Endothelial cell of umbilical vein (primary cell): ENCODE measurements at regions not wholly inside any gene's neighbourhood (a gene's known extent, or its start where the extent isn't known, plus 50 kb on each side); places are given as distances from the start of the nearest gene placed in this dataset.

Source experiments
- BruUV-seq: library from RNA; stranded (reverse); fragments of 400-500 nt; replicated peaks from 2 replicates; lab custom pipeline; 2021; lab: Mats Ljungman, UMichigan
- CTCF ChIA-PET: fragments of 300-600, 350-600 bp; sonication (Branson Sonifier 250); formaldehyde crosslinking; loops from one replicate; lab custom pipeline; 2021; ENCODE audit warnings: antibody characterized with exemption, inconsistent platforms; lab: Charles Lee
- POLR2A ChIA-PET: fragments of 300-600, 350-600 bp; sonication (Branson Sonifier 250); formaldehyde crosslinking; loops from one replicate; lab custom pipeline; 2021; ENCODE audit warnings: antibody characterized with exemption, inconsistent platforms; lab: Charles Lee
- DNase-seq: peaks from one replicate; pipeline ENCODE4 v3.0.0-alpha.2; 2011; ENCODE audit warnings: low read depth, low spot score
- FAIRE-seq: peaks from 2 replicates; lab custom pipeline; 2011; peaks lifted over from hg19 to GRCh38; lab: Jason Lieb, UNC
- H2AFZ ChIP-seq: 2 replicates; pipeline ENCODE4 v1.6.0; 2012; ENCODE audit warnings: low read depth, low read length, control low read depth, inconsistent platforms
- H3K27ac ChIP-seq: 2 replicates; pipeline ENCODE4 v1.5.1; 2011; ENCODE audit warnings: low read depth, mild to moderate bottlenecking, control low read depth, low read length, moderate library complexity; ENCODE audit not compliant: insufficient read depth
- H3K27me3 ChIP-seq, 2 experiments: 2 replicates each; pipeline versions ENCODE4 v1.6.0 to v1.6.1; 2011; ENCODE audit warnings: low read length in 2 of 2, mixed read lengths in 1 of 2; ENCODE audit not compliant: control insufficient read depth in 2 of 2, insufficient read depth in 2 of 2
- H3K36me3 ChIP-seq, 2 experiments: 2 replicates in 1 of 2; 3 replicates in 1 of 2; pipeline ENCODE4 v1.5.1; 2011; ENCODE audit warnings: low read length in 2 of 2, mild to moderate bottlenecking in 1 of 2, moderate library complexity in 1 of 2; ENCODE audit not compliant: control insufficient read depth in 2 of 2, insufficient read depth in 2 of 2; ENCODE audit errors: extremely low read depth in 1 of 2
- H3K4me1 ChIP-seq: 3 replicates; pipeline ENCODE4 v1.5.1; 2011; ENCODE audit warnings: mild to moderate bottlenecking, low read length; ENCODE audit not compliant: control insufficient read depth, insufficient read depth; ENCODE audit errors: extremely low read depth
- H3K4me2 ChIP-seq: 2 replicates; pipeline ENCODE4 v1.6.1; 2011; ENCODE audit warnings: low read length, control low read depth, mixed read lengths; ENCODE audit not compliant: insufficient read depth
- H3K4me3 ChIP-seq, 3 experiments: fragments of 200-600 bp in 1 of 3; sonication (generic), shearing (Covaris generic) in 1 of 3; replicated peaks in 1 of 3; 2 replicates each; pipeline ENCODE4 v1.5.1; 2011 to 2016; ENCODE audit warnings: control low read depth in 3 of 3, low read length in 3 of 3, mild to moderate bottlenecking in 2 of 3, inconsistent platforms in 1 of 3, low read depth in 1 of 3, moderate library complexity in 1 of 3; ENCODE audit not compliant: insufficient read depth in 1 of 3
- H3K79me2 ChIP-seq: 2 replicates; pipeline ENCODE4 v1.6.0; 2012; ENCODE audit warnings: low read length, inconsistent platforms; ENCODE audit not compliant: control insufficient read depth, insufficient read depth
- H3K9ac ChIP-seq: replicated peaks from 2 replicates; pipeline ENCODE3; 2011; ENCODE audit warnings: low read length, control low read depth; ENCODE audit not compliant: insufficient read depth; ENCODE audit errors: extremely low read depth
- H3K9me1 ChIP-seq: replicated peaks from 3 replicates; pipeline ENCODE4 v1.6.0; 2011; ENCODE audit warnings: mild to moderate bottlenecking, low read length; ENCODE audit not compliant: control insufficient read depth, insufficient read depth; ENCODE audit errors: extremely low read depth
- H3K9me3 ChIP-seq: replicated peaks from 2 replicates; pipeline ENCODE4 v1.5.1; 2012; ENCODE audit warnings: low read length, inconsistent platforms; ENCODE audit not compliant: control insufficient read depth, insufficient read depth
- H4K20me1 ChIP-seq: replicated peaks from 2 replicates; pipeline ENCODE3; 2011; ENCODE audit warnings: mild to moderate bottlenecking, low read length; ENCODE audit not compliant: control insufficient read depth, insufficient read depth; ENCODE audit errors: extremely low read depth
- CTCF ChIP-seq, 2 donors: IDR thresholded peaks; 1 replicate in 1 of 2; 2 replicates in 1 of 2; pipeline ENCODE4 v1.5.1; 2011; ENCODE audit warnings: low read length in 2 of 2, mild to moderate bottlenecking in 2 of 2, moderate library complexity in 2 of 2, control low read depth in 1 of 2, inconsistent platforms in 1 of 2, low read depth in 1 of 2; ENCODE audit not compliant: insufficient read depth in 1 of 2; ENCODE audit errors: extremely low read depth in 1 of 2
- EZH2 ChIP-seq: IDR thresholded peaks from 2 replicates; pipeline ENCODE4 v1.6.1; 2012; ENCODE audit warnings: borderline replicate concordance, low read depth, mild to moderate bottlenecking, moderate library complexity, low read length, inconsistent platforms; ENCODE audit not compliant: severe bottlenecking
- FOS ChIP-seq: IDR thresholded peaks from 2 replicates; pipeline ENCODE4 v1.6.1; 2011; ENCODE audit warnings: mild to moderate bottlenecking, low read length, moderate library complexity, borderline replicate concordance; ENCODE audit not compliant: insufficient read depth
- GATA2 ChIP-seq: IDR thresholded peaks from 2 replicates; pipeline ENCODE4 v1.7.0; 2011; ENCODE audit warnings: low read depth, mild to moderate bottlenecking, moderate library complexity, mixed read lengths, low read length; ENCODE audit not compliant: insufficient read length, insufficient read depth
- JUN ChIP-seq: IDR thresholded peaks from 2 replicates; pipeline ENCODE4 v1.6.1; 2011; ENCODE audit warnings: borderline replicate concordance, low read depth; ENCODE audit not compliant: insufficient read length, insufficient read depth
- MAX ChIP-seq: IDR thresholded peaks from 2 replicates; pipeline ENCODE4 v1.6.1; 2011; ENCODE audit not compliant: insufficient read depth, insufficient read length
- POLR2A ChIP-seq: IDR thresholded peaks from 2 replicates; pipeline ENCODE4 v1.6.1; 2012; ENCODE audit warnings: low read depth, mild to moderate bottlenecking, control low read depth, low read length
- POLR2AphosphoS5 ChIP-seq: IDR thresholded peaks from 2 replicates; pipeline ENCODE4 v1.6.1; 2012; ENCODE audit warnings: low read depth, mild to moderate bottlenecking, control low read depth, low read length, moderate library complexity; ENCODE audit not compliant: insufficient read depth
- dilution Hi-C: fragments of 300-500 bp; cut with MboI; formaldehyde crosslinking; loops from one replicate; pipeline ENCODE4 v1.15.0; 2019; ENCODE audit warnings: low sequenced_read_pairs; ENCODE audit not compliant: extremely low pct_ligation_motif_present
- intact Hi-C: fragments of 100-400 bp; cut with micrococcal nuclease; formaldehyde crosslinking; loops from one replicate; pipeline ENCODE4 v1.10.0; 2022

DNA sequence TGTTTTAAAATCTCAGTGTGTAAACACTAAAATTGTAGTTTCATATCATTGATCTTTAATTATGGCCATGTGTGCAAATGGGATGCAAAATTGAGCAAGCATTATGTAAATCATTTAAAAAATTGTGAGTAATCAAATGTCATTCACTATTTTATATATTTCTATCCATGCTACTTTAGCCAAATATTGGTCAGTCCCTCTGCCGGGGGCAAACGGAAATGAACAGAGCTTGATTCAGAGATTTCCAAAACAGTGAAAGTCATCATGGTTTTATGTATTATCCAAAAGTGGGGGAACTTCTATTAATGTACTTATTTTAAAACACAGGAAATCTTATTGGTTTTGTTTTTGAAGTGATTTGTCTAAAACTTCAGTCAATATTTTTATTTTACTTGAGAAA lies 219.1 kb downstream of the IRS2 start:
- dilution Hi-C loops, result no loop called here
- DNase-seq (no peak), FAIRE-seq (no peak)
- Histone ChIP-seq H3K4me2 (no peak overlapping the region), H3K9me1 (no peaks in the 10 kb centered on the region), H2AFZ (no peak overlapping the region), H3K9me3 (peaks cover 2% of the 10 kb centered on the region), H3K27ac (no peak overlapping the region), H3K9ac (no peak overlapping the region), H3K4me1 (no peaks in the 10 kb centered on the region), H3K79me2 (no peaks in the 10 kb centered on the region), H3K36me3 (no peaks in the 10 kb centered on the region), H3K27me3 (no peaks in the 10 kb centered on the region), H4K20me1 (no peaks in the 10 kb centered on the region), H3K4me3 (no peak overlapping the region)
- TF ChIP-seq POLR2AphosphoS5 (no peak), GATA2 (no peak), JUN (no peak), CTCF (IDR thresholded peaks at IDR 0.05; ENCODE audit: extremely low read depth in 1 of 2, insufficient read depth in 1 of 2, low read depth in 1 of 2, low read length in 2 of 2) (no peak), EZH2 (no peak), MAX (no peak), POLR2A (no peak), FOS (no peak)
- ChIA-PET CTCF (no interaction called here), POLR2A (no interaction called here)
- intact Hi-C loops, result no loop called here
- BruUV-seq, result no TSS peak
